C1 segment of cervical spinal cord (tissue), 14 donors: ENCODE measurements at regions not wholly inside any gene's neighbourhood (a gene's known extent, or its start where the extent isn't known, plus 50 kb on each side); places are given as distances from the start of the nearest gene placed in this dataset.
"Not testable (repeated sequence)": the region's sequence is repeated elsewhere in the genome, so short reads cannot be mapped to it uniquely, and the experiment has no call there.

Source experiments
- DNase-seq, 14 donors: peaks; one replicate each; lab custom pipeline; 2025; lab: John Stamatoyannopoulos, UW

DNA sequence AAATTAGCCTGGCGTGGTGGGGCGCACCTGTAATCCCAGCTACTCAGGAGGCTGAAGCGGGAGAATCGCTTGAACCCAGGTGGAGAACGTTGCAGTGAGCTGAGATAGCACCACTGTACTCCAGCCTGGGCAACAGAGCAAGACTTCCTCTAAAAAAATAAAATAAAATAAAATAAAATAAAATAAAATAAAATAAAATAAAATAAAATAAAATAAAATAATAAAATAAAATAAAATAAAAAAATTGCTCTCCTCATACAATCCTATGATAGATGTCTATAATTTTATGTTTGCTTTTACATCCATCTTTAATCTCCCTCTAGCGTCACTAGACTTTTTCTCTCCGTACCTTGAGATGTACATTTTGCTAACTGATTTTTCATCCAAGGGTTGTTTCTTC lies 51.8 kb upstream of the CPSF6 start:
- DNase-seq, result not testable (repeated sequence)

DNA sequence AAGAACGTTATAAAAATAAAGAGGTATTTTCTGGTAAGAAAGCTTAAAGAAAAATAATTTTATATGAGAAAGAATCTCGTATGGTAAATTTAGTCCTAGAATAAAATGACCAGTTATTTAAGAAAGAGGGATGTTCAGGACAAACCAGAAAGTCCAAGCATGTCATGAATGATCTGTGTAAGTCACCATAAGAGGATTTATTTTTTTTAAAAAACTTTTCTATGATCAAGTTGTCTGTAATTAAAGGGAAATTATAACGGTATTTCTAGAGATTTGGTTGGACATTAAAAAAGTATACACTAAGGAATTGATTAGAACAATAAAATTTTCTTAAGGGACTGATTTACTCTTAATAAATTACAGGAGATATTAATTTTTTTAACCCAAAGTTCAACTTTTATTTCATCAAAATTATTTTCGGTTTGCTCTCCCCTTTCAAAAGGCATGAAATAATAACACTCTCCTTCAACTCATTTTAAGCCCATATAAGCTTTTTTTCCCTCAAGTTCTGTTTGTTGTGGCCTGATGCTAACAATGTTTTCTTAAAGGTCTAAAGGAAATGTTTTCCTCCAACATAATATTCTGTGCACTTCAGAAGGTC lies 49.9 kb upstream of the CPSF6 start:
- no peak for DNase-seq
